Mucosa of descending colon (tissue), 3 donors: ENCODE measurements at regions not wholly inside any gene's neighbourhood (a gene's known extent, or its start where the extent isn't known, plus 50 kb on each side); places are given as distances from the start of the nearest gene placed in this dataset.
"Not testable (repeated sequence)": the region's sequence is repeated elsewhere in the genome, so short reads cannot be mapped to it uniquely, and the experiment has no call there.

Source experiments
- ATAC-seq: fragments of 200-7000 bp; cut with Tn5 transposase; one replicate; pipeline ENCODE4 v1.9.1; 2020; ENCODE audit warnings: mild to moderate bottlenecking, moderate library complexity
- DNase-seq, 3 donors: peaks; one replicate each; pipeline ENCODE4 v3.0.0-alpha.2; 2020
- H3K36me3 ChIP-seq: fragments of 200-600 bp; one replicate; pipeline ENCODE4 v1.8.0; 2021; ENCODE audit warnings: low read depth, mild to moderate bottlenecking
- H3K4me1 ChIP-seq: fragments of 200-600 bp; one replicate; pipeline ENCODE4 v1.8.0; 2021; ENCODE audit warnings: low read depth, mild to moderate bottlenecking
- H3K4me3 ChIP-seq: fragments of 200-600 bp; one replicate; pipeline ENCODE4 v1.8.0; 2021; ENCODE audit warnings: mild to moderate bottlenecking
- H3K9me3 ChIP-seq: fragments of 200-600 bp; one replicate; pipeline ENCODE4 v1.8.0; 2021; ENCODE audit warnings: mild to moderate bottlenecking
- intact Hi-C, 2 donors: fragments of 100-400 bp; cut with DNase I in 1 of 2; cut with micrococcal nuclease in 1 of 2; formaldehyde crosslinking; loops; one replicate each; pipeline versions ENCODE4 v1.11.0 to v1.11.1; 2022; cut with DNase I, micrococcal nuclease
- TF ChIP-seq, protein P1 (sequence below): fragments of 200-600 bp; IDR thresholded peaks from one replicate; pipeline ENCODE4 v1.8.0; 2022; ENCODE audit warnings: antibody characterized with exemption, mild to moderate bottlenecking
- donor health status: DM: no; HTN: no; CAD: no; lungs with moderate emphysema.
- donor health status: DM: no; HTN: no; CAD: no.
- donor health status: DM: no; HTN: yes; CAD: no.

DNA sequence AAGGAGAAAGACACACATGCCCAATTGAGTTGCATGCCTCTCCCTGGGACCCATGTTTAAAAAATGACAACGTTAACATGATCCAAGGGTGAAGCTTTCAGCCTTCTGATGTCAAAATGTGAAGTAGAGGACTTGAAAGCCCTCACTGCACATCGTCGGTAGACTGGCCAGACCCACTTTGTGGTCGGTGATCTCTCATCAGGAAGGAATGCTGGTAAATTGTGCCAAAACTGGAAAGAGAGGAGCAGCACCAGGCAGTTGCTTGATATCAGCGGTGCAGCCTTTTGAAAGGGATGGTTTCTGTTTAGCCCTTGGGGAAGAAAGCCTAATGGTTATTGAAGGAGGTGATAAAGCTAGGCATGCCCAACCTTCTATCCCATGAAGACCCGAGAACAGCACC lies 125.3 kb upstream of the MARCHF11 start:
- Histone ChIP-seq H3K4me3 (no peak overlapping the region), H3K9me3 (no peaks in the 10 kb centered on the region), H3K4me1 (no peaks in the 10 kb centered on the region), H3K36me3 (no peaks in the 10 kb centered on the region)
- TF ChIP-seq, protein P1, sequence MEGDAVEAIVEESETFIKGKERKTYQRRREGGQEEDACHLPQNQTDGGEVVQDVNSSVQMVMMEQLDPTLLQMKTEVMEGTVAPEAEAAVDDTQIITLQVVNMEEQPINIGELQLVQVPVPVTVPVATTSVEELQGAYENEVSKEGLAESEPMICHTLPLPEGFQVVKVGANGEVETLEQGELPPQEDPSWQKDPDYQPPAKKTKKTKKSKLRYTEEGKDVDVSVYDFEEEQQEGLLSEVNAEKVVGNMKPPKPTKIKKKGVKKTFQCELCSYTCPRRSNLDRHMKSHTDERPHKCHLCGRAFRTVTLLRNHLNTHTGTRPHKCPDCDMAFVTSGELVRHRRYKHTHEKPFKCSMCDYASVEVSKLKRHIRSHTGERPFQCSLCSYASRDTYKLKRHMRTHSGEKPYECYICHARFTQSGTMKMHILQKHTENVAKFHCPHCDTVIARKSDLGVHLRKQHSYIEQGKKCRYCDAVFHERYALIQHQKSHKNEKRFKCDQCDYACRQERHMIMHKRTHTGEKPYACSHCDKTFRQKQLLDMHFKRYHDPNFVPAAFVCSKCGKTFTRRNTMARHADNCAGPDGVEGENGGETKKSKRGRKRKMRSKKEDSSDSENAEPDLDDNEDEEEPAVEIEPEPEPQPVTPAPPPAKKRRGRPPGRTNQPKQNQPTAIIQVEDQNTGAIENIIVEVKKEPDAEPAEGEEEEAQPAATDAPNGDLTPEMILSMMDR: no peak
- no peak for ATAC-seq
- DNase-seq: no peak
- intact Hi-C loops: no loop called here

DNA sequence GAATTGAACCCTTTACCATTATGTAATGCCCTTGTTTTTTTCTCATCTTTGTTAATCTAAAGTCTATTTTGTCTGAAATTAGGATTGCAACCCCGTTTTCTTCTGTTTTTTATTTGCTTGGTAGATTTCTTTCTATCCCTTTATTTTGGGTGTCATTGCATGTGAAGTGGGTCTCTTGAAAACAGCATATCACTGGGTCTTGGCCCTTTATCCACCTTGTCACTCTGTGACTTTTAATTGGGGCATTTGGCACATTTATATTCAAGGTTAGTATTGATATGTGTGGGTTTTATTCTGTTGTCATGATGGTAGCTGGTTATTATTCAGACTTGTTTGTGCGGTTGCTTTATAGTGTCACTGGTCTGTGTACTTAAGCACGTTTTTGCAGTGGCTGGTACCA lies 117.4 kb upstream of the MARCHF11 start:
- ATAC-seq (no peak), DNase-seq (no peak)
- Histone ChIP-seq H3K9me3 (peaks cover 17% of the 10 kb centered on the region), H3K4me1 (no peaks in the 10 kb centered on the region), H3K4me3 (no peak overlapping the region), H3K36me3 (no peaks in the 10 kb centered on the region)
- TF ChIP-seq, protein P1: no peak
- intact Hi-C loops: no loop called here

DNA sequence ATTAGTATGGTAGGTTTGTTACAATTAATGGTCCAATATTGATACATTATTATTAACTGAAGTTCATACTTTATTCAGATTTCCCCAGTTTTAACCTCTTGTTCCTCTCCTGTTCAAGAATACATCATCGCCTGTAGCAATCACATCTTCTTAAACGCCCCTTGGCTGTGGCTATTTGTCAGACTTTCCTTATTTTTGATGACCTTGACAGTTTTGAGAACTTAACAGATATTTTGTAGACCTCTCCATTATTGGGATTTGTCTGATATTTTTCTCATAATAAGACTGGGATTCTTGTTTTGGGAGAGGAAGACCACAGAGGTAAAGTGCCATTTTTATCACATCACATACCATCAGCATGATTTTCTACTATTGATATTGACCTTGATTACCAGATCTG lies 112.3 kb upstream of the MARCHF11 start:
- intact Hi-C loops: no loop called here
- TF ChIP-seq, protein P1: no peak
- DNase-seq (no peak), ATAC-seq (no peak)
- no peaks in the 10 kb centered on the region for H3K4me1 ChIP-seq
- no peaks in the 10 kb centered on the region for H3K36me3 ChIP-seq
- H3K9me3 ChIP-seq: peaks cover 9% of the 10 kb centered on the region
- H3K4me3 ChIP-seq: no peak overlapping the region

DNA sequence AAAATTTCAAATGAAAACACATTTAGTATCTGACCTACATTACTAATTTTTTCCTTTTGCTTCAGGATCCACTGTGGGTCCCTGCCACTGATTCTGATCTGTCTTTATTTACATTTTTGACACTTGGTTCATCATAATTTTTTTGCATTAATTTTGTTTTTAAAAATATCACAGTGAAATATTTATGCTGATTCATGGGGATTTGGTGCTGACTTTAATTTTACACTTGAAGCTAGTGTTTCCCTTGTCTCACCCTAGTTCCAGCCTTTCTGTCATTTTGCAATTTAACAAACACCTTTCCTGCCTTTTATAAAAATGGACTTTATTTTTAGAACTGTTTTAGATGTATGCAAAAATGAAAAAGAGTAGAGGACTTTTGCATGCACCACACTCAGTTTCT lies 111.9 kb upstream of the MARCHF11 start:
- no peak overlapping the region for H3K4me3 ChIP-seq
- DNase-seq: no peak
- ATAC-seq: no peak
- H3K4me1 ChIP-seq: no peaks in the 10 kb centered on the region
- TF ChIP-seq, protein P1: no peak
- H3K9me3 ChIP-seq: peaks cover 4% of the 10 kb centered on the region
- intact Hi-C loops: no loop called here
- no peaks in the 10 kb centered on the region for H3K36me3 ChIP-seq

DNA sequence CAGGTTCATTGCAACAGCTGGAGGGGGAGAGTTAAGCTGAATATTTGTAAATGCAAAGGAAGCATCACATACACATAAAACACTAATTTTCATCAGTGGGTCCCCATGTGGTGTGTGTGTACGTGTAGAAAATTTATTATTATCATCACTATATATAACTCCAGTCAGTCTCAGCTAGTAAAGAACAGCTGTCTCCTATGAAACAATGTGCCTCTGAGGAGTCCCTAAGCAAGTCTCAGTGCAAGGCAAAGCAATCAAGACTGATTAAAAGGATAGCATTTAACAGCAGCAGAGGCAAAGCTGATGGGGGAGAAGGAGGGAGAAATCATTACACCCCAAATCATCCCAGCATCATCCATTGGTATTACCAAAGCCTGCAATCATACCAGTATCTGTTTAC lies 104.2 kb upstream of the MARCHF11 start:
- intact Hi-C loops: no loop called here
- no peak for ATAC-seq
- TF ChIP-seq, protein P1: no peak

DNA sequence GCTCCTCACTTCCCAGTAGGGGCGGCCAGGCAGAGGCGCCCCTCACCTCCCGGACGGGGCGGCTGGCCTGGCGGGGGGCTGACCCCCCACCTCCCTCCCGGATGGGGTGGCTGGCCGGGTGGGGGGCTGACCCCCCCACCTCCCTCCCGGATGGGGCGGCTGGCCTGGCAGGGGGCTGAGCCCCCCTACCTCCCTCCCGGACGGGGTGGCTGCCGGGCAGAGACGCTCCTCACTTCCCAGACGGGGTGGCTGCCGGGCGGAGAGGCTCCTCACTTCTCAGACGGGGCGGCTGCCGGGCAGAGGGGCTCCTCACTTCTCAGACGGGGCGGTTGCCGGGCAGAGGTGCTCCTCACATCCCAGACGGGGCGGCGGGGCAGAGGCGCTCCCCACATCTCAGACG lies 97.3 kb upstream of the MARCHF11 start:
- H3K36me3 ChIP-seq, H3K9me3 ChIP-seq, DNase-seq, ATAC-seq, intact Hi-C loops, H3K4me3 ChIP-seq, H3K4me1 ChIP-seq: not testable (repeated sequence)

More for the DNA sequence above, 104.2 kb upstream of the MARCHF11 start:
- H3K4me1 ChIP-seq: no peaks in the 10 kb centered on the region
- no peaks in the 10 kb centered on the region for H3K9me3 ChIP-seq
- no peak for DNase-seq
- no peak overlapping the region for H3K4me3 ChIP-seq
- no peaks in the 10 kb centered on the region for H3K36me3 ChIP-seq
